H9 (cell line): ENCODE measurements at regions not wholly inside any gene's neighbourhood (a gene's known extent, or its start where the extent isn't known, plus 50 kb on each side); places are given as distances from the start of the nearest gene placed in this dataset.

ENCODE experiments used
- DNase-seq: peaks from one replicate; pipeline ENCODE4 v3.0.0-alpha.2; 2017
- H2AFZ ChIP-seq: one replicate; pipeline ENCODE4 v1.6.1; 2013; ENCODE audit warnings: mild to moderate bottlenecking, low read length, control low read depth, moderate library complexity
- H2AK5ac ChIP-seq: 2 replicates; pipeline ENCODE4 v1.6.1; 2013; ENCODE audit warnings: low read length, control low read depth, mixed read lengths; ENCODE audit not compliant: insufficient read length
- H2BK120ac ChIP-seq: one replicate; pipeline ENCODE4 v1.6.1; 2013; ENCODE audit warnings: low read depth, mild to moderate bottlenecking, low read length, control low read depth, inconsistent platforms; ENCODE audit not compliant: poor library complexity, severe bottlenecking
- H2BK12ac ChIP-seq: 2 replicates; pipeline ENCODE4 v1.6.1; 2013; ENCODE audit warnings: low read length, control low read depth, mixed read lengths, low read depth; ENCODE audit not compliant: insufficient read length
- H2BK15ac ChIP-seq: 2 replicates; pipeline ENCODE4 v1.6.1; 2013; ENCODE audit warnings: low read depth, low read length, control low read depth
- H2BK20ac ChIP-seq: one replicate; pipeline ENCODE4 v1.6.1; 2013; ENCODE audit warnings: low read depth, mild to moderate bottlenecking, low read length, control low read depth, inconsistent platforms; ENCODE audit not compliant: poor library complexity, severe bottlenecking
- H2BK5ac ChIP-seq: 2 replicates; pipeline ENCODE4 v1.6.1; 2013; ENCODE audit warnings: low read length, control low read depth, mixed read lengths; ENCODE audit not compliant: insufficient read length
- H3K14ac ChIP-seq: 2 replicates; pipeline ENCODE4 v1.6.1; 2013; ENCODE audit warnings: low read length, control low read depth; ENCODE audit not compliant: insufficient read depth
- H3K18ac ChIP-seq: 2 replicates; pipeline ENCODE4 v1.6.1; 2013; ENCODE audit warnings: low read depth, mild to moderate bottlenecking, mixed read lengths, low read length, control low read depth; ENCODE audit not compliant: insufficient read length
- H3K23ac ChIP-seq: 2 replicates; pipeline ENCODE4 v1.6.1; 2013; ENCODE audit warnings: low read length, control low read depth, mixed read lengths, low read depth; ENCODE audit not compliant: insufficient read length
- H3K23me2 ChIP-seq: 2 replicates; pipeline ENCODE4 v1.6.1; 2013; ENCODE audit warnings: low read depth, mild to moderate bottlenecking, mixed read lengths, low read length, control low read depth; ENCODE audit not compliant: insufficient read length, poor library complexity, severe bottlenecking
- H3K27ac ChIP-seq: 2 replicates; pipeline ENCODE4 v1.5.1; 2013; ENCODE audit warnings: low read length, control low read depth, mixed read lengths, low read depth; ENCODE audit not compliant: insufficient read length
- H3K27me3 ChIP-seq: 2 replicates; pipeline ENCODE4 v1.6.1; 2013; ENCODE audit warnings: low read length, control low read depth, inconsistent platforms; ENCODE audit not compliant: insufficient read depth
- H3K4ac ChIP-seq: 2 replicates; pipeline ENCODE4 v1.6.1; 2013; ENCODE audit warnings: low read depth, mild to moderate bottlenecking, control low read depth, inconsistent platforms, low read length, moderate library complexity
- H3K4me1 ChIP-seq: 2 replicates; pipeline ENCODE4 v1.6.1; 2013; ENCODE audit warnings: low read length, control low read depth, inconsistent platforms; ENCODE audit not compliant: insufficient read depth
- H3K4me2 ChIP-seq: 2 replicates; pipeline ENCODE4 v1.6.1; 2013; ENCODE audit warnings: low read length, control low read depth, mixed read lengths; ENCODE audit not compliant: insufficient read length, insufficient read depth
- H3K56ac ChIP-seq: 2 replicates; pipeline ENCODE4 v1.6.1; 2013; ENCODE audit warnings: low read depth, mild to moderate bottlenecking, mixed read lengths, low read length, control low read depth; ENCODE audit not compliant: insufficient read length
- H3K79me1 ChIP-seq: 2 replicates; pipeline ENCODE4 v1.6.1; 2013; ENCODE audit warnings: low read depth, mild to moderate bottlenecking, moderate library complexity, low read length, control low read depth, inconsistent platforms; ENCODE audit not compliant: insufficient read depth, poor library complexity, severe bottlenecking
- H3K79me2 ChIP-seq: 2 replicates; pipeline ENCODE4 v1.6.1; 2013; ENCODE audit warnings: low read length, control low read depth, inconsistent platforms; ENCODE audit not compliant: insufficient read depth
- H3K9ac ChIP-seq: 2 replicates; pipeline ENCODE4 v1.6.1; 2013; ENCODE audit warnings: low read length, control low read depth, mixed read lengths; ENCODE audit not compliant: insufficient read length; ENCODE audit errors: extremely low read depth
- H3K9me3 ChIP-seq: one replicate; pipeline ENCODE4 v1.6.1; 2013; ENCODE audit warnings: low read depth, low read length, inconsistent platforms; ENCODE audit not compliant: control insufficient read depth
- H3T11ph ChIP-seq: one replicate; pipeline ENCODE4 v1.6.1; 2013; ENCODE audit warnings: mild to moderate bottlenecking, low read length, control low read depth, inconsistent platforms
- H4K20me1 ChIP-seq: one replicate; pipeline ENCODE4 v1.6.1; 2013; ENCODE audit not compliant: control insufficient read depth, insufficient read length, insufficient read depth
- H4K5ac ChIP-seq: 2 replicates; pipeline ENCODE4 v1.6.1; 2013; ENCODE audit warnings: low read depth, mild to moderate bottlenecking, mixed read lengths, low read length, control low read depth; ENCODE audit not compliant: insufficient read length
- H4K8ac ChIP-seq: replicated peaks from 2 replicates; pipeline ENCODE4 v1.6.1; 2013; ENCODE audit warnings: low read length, control low read depth, mixed read lengths, low read depth; ENCODE audit not compliant: insufficient read length
- H4K91ac ChIP-seq: 2 replicates; pipeline ENCODE4 v1.6.1; 2013; ENCODE audit warnings: low read depth, mild to moderate bottlenecking, moderate library complexity, mixed read lengths, low read length, control low read depth; ENCODE audit not compliant: insufficient read length
- H3K27ac Mint-ChIP-seq, 3 experiments: 2 replicates in 2 of 3; 3 replicates in 1 of 3; pipeline ENCODE4 v1.8.0; 2020 to 2021; ENCODE audit warnings: mixed read lengths in 3 of 3, mild to moderate bottlenecking in 1 of 3, moderate library complexity in 1 of 3
- H3K27me3 Mint-ChIP-seq: 2 replicates; pipeline ENCODE4 v1.8.0; 2021; ENCODE audit warnings: low read depth, mild to moderate bottlenecking, moderate library complexity, mixed read lengths
- H3K36me3 Mint-ChIP-seq, 3 experiments: 2 replicates in 2 of 3; 3 replicates in 1 of 3; pipeline ENCODE4 v1.8.0; 2020 to 2021; ENCODE audit warnings: low read depth in 3 of 3, mixed read lengths in 3 of 3; ENCODE audit not compliant: insufficient read depth in 1 of 3
- H3K4me1 Mint-ChIP-seq, 2 experiments: 2 replicates each; pipeline ENCODE4 v1.8.0; 2020; ENCODE audit warnings: mixed read lengths in 2 of 2
- H3K4me3 Mint-ChIP-seq, 2 experiments: 2 replicates in 1 of 2; 3 replicates in 1 of 2; pipeline ENCODE4 v1.8.0; 2020 to 2021; ENCODE audit warnings: mild to moderate bottlenecking in 2 of 2, mixed read lengths in 2 of 2, moderate library complexity in 1 of 2
- H3K9me3 Mint-ChIP-seq, 2 experiments: 2 replicates in 1 of 2; 3 replicates in 1 of 2; pipeline ENCODE4 v1.8.0; 2020; ENCODE audit warnings: mild to moderate bottlenecking in 2 of 2, mixed read lengths in 2 of 2, moderate library complexity in 1 of 2
- WGBS: extraction: QIAGEN DNeasy Blood & Tissue Kit; methylation state at CpG from one replicate; pipeline ENCODE4 v1.1.7; 2013; ENCODE audit warnings: missing lambda C conversion rate, low lambda C conversion rate, mixed read lengths; ENCODE audit not compliant: insufficient read length; ENCODE audit errors: extremely low coverage; 5-methylcytosine and 5-hydroxymethylcytosine counted together
- TF ChIP-seq, protein P1 (sequence below): fragments of 200-600 bp; sonication (generic); conservative IDR thresholded peaks from 3 replicates; pipeline ENCODE4 v1.8.0; 2021; ENCODE audit warnings: antibody characterized with exemption, mild to moderate bottlenecking

DNA sequence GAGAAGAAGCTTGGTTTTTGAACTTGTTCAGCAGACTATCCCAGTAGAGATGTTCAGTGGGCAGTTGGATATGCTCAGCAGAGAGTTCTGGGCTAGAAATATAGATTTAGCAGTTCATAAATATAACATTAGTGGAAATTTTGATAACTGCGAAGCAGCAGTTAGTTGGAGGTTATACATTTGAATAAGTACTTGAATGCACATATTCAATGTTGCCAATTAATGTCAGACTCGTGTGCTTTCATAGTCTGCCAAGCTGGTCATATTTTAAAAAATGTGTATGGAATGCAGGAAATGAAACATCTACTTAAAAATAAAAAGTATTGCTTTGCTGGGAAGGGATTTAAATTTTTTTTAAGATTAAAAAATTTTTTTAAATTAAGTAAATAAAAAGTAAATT, 92.5 kb upstream of the E2F3 start:
- no peak overlapping the region for H2BK120ac ChIP-seq
- no peak overlapping the region for H3K14ac ChIP-seq
- no peaks in the 10 kb centered on the region for H3K23me2 ChIP-seq
- DNase-seq = no peak
- no peak overlapping the region for H4K8ac ChIP-seq
- H3K36me3 Mint-ChIP-seq = no peaks in the 10 kb centered on the region
- no peak overlapping the region for H4K91ac ChIP-seq
- H3K23ac ChIP-seq = no peak overlapping the region
- no peak overlapping the region for H2BK15ac ChIP-seq
- H3K9me3 ChIP-seq = no peaks in the 10 kb centered on the region
- TF ChIP-seq, protein P1, sequence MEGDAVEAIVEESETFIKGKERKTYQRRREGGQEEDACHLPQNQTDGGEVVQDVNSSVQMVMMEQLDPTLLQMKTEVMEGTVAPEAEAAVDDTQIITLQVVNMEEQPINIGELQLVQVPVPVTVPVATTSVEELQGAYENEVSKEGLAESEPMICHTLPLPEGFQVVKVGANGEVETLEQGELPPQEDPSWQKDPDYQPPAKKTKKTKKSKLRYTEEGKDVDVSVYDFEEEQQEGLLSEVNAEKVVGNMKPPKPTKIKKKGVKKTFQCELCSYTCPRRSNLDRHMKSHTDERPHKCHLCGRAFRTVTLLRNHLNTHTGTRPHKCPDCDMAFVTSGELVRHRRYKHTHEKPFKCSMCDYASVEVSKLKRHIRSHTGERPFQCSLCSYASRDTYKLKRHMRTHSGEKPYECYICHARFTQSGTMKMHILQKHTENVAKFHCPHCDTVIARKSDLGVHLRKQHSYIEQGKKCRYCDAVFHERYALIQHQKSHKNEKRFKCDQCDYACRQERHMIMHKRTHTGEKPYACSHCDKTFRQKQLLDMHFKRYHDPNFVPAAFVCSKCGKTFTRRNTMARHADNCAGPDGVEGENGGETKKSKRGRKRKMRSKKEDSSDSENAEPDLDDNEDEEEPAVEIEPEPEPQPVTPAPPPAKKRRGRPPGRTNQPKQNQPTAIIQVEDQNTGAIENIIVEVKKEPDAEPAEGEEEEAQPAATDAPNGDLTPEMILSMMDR = no peak
- no peak overlapping the region for H3K4me3 Mint-ChIP-seq
- no peak overlapping the region for H2BK5ac ChIP-seq
- H3K27me3 ChIP-seq = no peaks in the 10 kb centered on the region
- H4K5ac ChIP-seq = no peak overlapping the region
- no peaks in the 10 kb centered on the region for H3K4me1 Mint-ChIP-seq
- no peaks in the 10 kb centered on the region for H3K79me1 ChIP-seq
- H3K18ac ChIP-seq = no peak overlapping the region
- H3K27ac Mint-ChIP-seq = no peak overlapping the region
- H3K27me3 Mint-ChIP-seq = no peaks in the 10 kb centered on the region
- H2AK5ac ChIP-seq = no peak overlapping the region
- no peaks in the 10 kb centered on the region for H4K20me1 ChIP-seq
- H3K9ac ChIP-seq = no peak overlapping the region
- H2AFZ ChIP-seq = no peak overlapping the region
- H3K4me1 ChIP-seq = no peaks in the 10 kb centered on the region
- no peak overlapping the region for H3K4me2 ChIP-seq
- WGBS = no CpG with 5 or more reads among the region's 2 CpGs
- no peak overlapping the region for H3K4ac ChIP-seq
- no peaks in the 10 kb centered on the region for H3K79me2 ChIP-seq
- no peak overlapping the region for H3K27ac ChIP-seq
- H3K9me3 Mint-ChIP-seq = no peaks in the 10 kb centered on the region; a peak in 1 of 5 replicates
- H3T11ph ChIP-seq = no peak overlapping the region
- H3K56ac ChIP-seq = no peak overlapping the region
- H2BK20ac ChIP-seq = no peak overlapping the region
- no peak overlapping the region for H2BK12ac ChIP-seq
